ENCODE measurements at regions not wholly inside any gene's neighbourhood (a gene's known extent, or its start where the extent isn't known, plus 50 kb on each side); places are given as distances from the start of the nearest gene placed in this dataset.

- TF ChIP-seq CTCF (IDR thresholded peaks at IDR 0.05), result no peak
Observed at GRCh38 chr20:18981962-18982539, 168.5 kb downstream of the SCP2D1 start.

GRCh38 chr20:18983796-18984195 is 170.2 kb downstream of the SCP2D1 start:
- no peak for TF ChIP-seq CTCF (IDR thresholded peaks at IDR 0.05)

GRCh38 chr20:18984238-18985200 is 170.9 kb downstream of the SCP2D1 start:
- TF ChIP-seq CTCF (IDR thresholded peaks at IDR 0.05), result no peak

GRCh38 chr20:18985551-18985950 is 172.0 kb downstream of the SCP2D1 start:
- no peak for TF ChIP-seq CTCF (IDR thresholded peaks at IDR 0.05)

- TF ChIP-seq CTCF (IDR thresholded peaks at IDR 0.05), result no peak
Observed at GRCh38 chr20:18986146-18986830, 172.7 kb downstream of the SCP2D1 start.

GRCh38 chr20:18986895-18987580 is 173.5 kb downstream of the SCP2D1 start:
- no peak for TF ChIP-seq CTCF (IDR thresholded peaks at IDR 0.05)

GRCh38 chr20:18987781-18988360 is 174.3 kb downstream of the SCP2D1 start:
- TF ChIP-seq CTCF (IDR thresholded peaks at IDR 0.05), result no peak

All from LNCAP (cell line).